BJ (cell line): ENCODE measurements at regions not wholly inside any gene's neighbourhood (a gene's known extent, or its start where the extent isn't known, plus 50 kb on each side); places are given as distances from the start of the nearest gene placed in this dataset.

ENCODE experiments used
- CTCF ChIA-PET: fragments of 350-600 bp; formaldehyde crosslinking; extraction: SDS; loops from one replicate; lab custom pipeline; 2021; ENCODE audit warnings: antibody characterized with exemption, inconsistent platforms; lab: Yijun Ruan, JAX
- POLR2A ChIA-PET: fragments of 300-600 bp; sonication (Branson Sonifier 250); formaldehyde crosslinking; extraction: SDS; loops from one replicate; lab custom pipeline; 2021; ENCODE audit warnings: antibody characterized with exemption; lab: Charles Lee
- DNase-seq: peaks from one replicate; pipeline ENCODE4 v3.0.0-alpha.2; 2011; ENCODE audit warnings: low read depth
- H3K27me3 ChIP-seq: 2 replicates; pipeline ENCODE4 v1.6.0; 2011; ENCODE audit warnings: low read length; ENCODE audit not compliant: control insufficient read depth, insufficient read depth
- H3K36me3 ChIP-seq: 2 replicates; pipeline ENCODE4 v1.5.1; 2011; ENCODE audit warnings: low read length; ENCODE audit not compliant: control insufficient read depth, insufficient read depth
- H3K4me3 ChIP-seq: 2 replicates; pipeline ENCODE4 v1.5.1; 2011; ENCODE audit warnings: low read depth, mild to moderate bottlenecking, control low read depth, low read length
- TF ChIP-seq, protein P1 (sequence below): IDR thresholded peaks from 2 replicates; pipeline ENCODE4 v1.5.1; 2011; ENCODE audit warnings: low read depth, mild to moderate bottlenecking, control low read depth, inconsistent platforms, low read length, moderate library complexity; ENCODE audit not compliant: insufficient read depth

- Histone ChIP-seq H3K27me3 (no peaks in the 10 kb centered on the region), H3K4me3 (no peak overlapping the region), H3K36me3 (no peaks in the 10 kb centered on the region)
- TF ChIP-seq, protein P1, sequence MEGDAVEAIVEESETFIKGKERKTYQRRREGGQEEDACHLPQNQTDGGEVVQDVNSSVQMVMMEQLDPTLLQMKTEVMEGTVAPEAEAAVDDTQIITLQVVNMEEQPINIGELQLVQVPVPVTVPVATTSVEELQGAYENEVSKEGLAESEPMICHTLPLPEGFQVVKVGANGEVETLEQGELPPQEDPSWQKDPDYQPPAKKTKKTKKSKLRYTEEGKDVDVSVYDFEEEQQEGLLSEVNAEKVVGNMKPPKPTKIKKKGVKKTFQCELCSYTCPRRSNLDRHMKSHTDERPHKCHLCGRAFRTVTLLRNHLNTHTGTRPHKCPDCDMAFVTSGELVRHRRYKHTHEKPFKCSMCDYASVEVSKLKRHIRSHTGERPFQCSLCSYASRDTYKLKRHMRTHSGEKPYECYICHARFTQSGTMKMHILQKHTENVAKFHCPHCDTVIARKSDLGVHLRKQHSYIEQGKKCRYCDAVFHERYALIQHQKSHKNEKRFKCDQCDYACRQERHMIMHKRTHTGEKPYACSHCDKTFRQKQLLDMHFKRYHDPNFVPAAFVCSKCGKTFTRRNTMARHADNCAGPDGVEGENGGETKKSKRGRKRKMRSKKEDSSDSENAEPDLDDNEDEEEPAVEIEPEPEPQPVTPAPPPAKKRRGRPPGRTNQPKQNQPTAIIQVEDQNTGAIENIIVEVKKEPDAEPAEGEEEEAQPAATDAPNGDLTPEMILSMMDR = no peak
- POLR2A ChIA-PET = no interaction called here
- no peak for DNase-seq
- CTCF ChIA-PET = no interaction called here
These were observed 182.4 kb downstream of the IRX1 start for GRCh38 chr5:3778000-3778550.

DNA sequence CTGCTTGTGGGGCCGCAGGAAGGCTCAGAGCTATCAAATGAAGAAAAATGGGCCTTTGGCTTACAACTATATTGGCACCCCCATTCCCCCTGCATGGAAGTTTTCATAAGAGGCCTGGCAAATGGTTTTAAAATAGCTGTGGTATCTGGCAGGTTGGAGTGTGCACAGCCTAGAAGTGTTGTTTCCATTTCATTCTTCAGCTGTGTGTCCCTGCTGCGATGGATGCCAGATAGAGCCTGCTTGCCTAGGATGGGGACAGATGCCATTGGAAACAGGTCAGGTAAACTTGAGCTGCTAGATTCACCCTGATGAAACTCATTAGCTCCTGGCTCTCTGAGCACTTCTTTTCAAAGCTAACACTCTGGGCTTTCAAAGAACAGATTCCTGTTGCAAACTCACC lies 183.3 kb downstream of the IRX1 start:
- no peak for DNase-seq
- ChIA-PET CTCF (no interaction called here), POLR2A (no interaction called here)
- no peaks in the 10 kb centered on the region for H3K27me3 ChIP-seq
- no peaks in the 10 kb centered on the region for H3K36me3 ChIP-seq
- TF ChIP-seq, protein P1 = no peak
- no peak overlapping the region for H3K4me3 ChIP-seq

GRCh38 chr5:3780278-3780677 lies 184.6 kb downstream of the IRX1 start:
- CTCF ChIA-PET = no interaction called here
- H3K27me3 ChIP-seq = no peaks in the 10 kb centered on the region
- no peaks in the 10 kb centered on the region for H3K36me3 ChIP-seq
- TF ChIP-seq, protein P1 = no peak
- H3K4me3 ChIP-seq = no peak overlapping the region
- POLR2A ChIA-PET = no interaction called here
- DNase-seq = no peak

DNA sequence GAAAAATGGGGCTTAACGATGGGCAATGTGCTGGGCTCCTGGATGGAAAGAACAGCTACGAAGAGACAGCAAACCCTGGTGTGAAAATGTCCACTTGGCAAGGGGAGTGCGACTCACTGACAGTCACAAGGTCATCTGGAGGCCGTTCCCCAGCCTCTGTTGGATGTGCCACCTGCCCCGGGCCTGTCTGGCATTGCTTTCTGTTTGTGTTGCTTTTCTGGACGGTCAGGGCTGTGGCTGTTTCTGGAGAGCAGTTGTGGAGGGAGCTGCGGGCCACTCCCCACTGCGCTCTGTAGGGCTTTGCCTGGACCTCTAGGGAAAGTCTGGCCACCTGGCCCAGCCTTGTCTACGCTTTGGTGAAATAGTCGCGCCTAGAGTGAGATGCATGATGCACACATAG lies 185.3 kb downstream of the IRX1 start:
- TF ChIP-seq, protein P1 = no peak
- DNase-seq = no peak
- H3K27me3 ChIP-seq = no peaks in the 10 kb centered on the region
- ChIA-PET POLR2A (no interaction called here), CTCF (no interaction called here)
- no peaks in the 10 kb centered on the region for H3K36me3 ChIP-seq
- H3K4me3 ChIP-seq = no peak overlapping the region

GRCh38 chr5:3784854-3785253 lies 189.2 kb downstream of the IRX1 start:
- H3K4me3 ChIP-seq = no peak overlapping the region
- TF ChIP-seq, protein P1 = no peak
- no peaks in the 10 kb centered on the region for H3K27me3 ChIP-seq
- CTCF ChIA-PET = no interaction called here
- POLR2A ChIA-PET = no interaction called here
- H3K36me3 ChIP-seq = no peaks in the 10 kb centered on the region
- DNase-seq = no peak
